Lung microvascular endothelial cell (primary cell): ENCODE measurements at regions not wholly inside any gene's neighbourhood (a gene's known extent, or its start where the extent isn't known, plus 50 kb on each side); places are given as distances from the start of the nearest gene placed in this dataset.

ENCODE experiments used
- DNase-seq, 2 donors: peaks; one replicate each; pipeline versions ENCODE4 v3.0.0 to v3.0.0-alpha.2; 2010; ENCODE audit warnings: low read depth in 2 of 2

DNA sequence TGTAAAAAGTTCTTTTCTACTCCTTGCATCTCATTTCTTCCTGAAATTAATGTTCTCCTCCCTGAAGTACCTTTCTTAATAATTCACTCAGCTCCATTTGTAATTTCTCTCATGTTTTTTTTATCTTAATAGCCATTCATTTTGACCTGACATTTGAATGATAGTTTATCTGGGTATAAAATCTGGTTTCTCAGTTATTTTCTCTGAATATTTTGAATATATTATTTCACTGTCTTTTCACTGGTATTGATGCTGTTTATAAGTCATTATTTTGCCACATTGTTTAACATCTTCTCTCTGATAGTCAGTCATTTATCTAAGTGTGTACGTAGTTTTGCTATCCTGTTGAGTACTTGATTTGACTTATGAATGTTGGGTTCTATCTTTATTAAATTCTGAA is 68.8 kb upstream of the ARHGAP18 start:
- DNase-seq, result no peak

DNA sequence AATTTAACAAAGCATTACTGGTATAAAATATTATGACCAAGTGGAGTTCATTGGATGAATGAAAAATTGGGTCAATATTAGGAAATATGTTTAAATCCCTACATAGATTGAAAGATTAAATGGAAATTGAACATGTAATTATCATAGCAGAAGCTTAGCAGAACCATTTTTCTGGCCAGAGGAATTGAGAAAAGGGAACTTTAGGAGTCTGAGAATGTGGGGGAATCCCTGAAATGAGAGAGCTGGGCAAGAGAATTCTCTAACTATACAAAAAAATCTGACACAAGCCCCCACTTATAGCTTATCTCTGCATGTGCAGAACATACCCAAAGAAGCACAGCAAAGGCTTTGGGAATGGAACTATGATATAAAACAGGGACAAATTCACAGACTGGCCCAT is 67.4 kb upstream of the ARHGAP18 start:
- DNase-seq, result no peak

DNA sequence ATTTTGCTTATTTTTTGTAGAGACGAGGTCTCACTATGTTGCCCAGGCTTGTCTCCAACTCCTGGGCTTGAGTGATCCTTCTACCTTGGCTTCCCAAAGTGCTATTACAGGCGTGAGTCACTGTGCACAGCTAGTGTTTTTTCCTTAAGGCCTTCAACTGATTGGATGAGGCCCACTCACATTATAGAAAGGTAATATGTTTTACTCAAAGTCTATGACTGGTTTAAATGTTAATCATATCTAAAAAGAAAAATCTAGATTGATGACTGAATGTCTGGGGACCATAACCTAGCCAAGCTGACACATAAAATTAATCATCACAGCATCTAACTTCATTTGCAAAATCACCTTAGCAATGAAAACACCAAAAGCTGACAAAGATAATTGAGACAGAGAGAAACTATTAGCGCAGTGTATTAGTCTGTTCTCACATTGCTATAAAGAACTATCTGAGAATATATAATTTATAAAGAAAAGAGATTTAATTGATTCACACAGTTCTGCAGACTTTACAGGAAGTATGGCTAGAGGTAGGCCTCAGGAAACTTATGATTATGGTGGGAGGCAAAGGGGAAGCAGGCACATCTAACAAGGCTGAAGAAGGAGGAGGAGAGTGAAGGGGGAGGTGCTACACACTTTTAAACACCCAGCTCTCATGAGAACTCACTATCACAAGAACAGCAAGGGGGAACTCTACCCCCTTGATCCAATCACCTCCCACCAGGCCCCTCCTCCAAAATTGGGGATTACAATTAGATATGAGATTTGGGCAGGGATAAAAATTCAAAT is 66.8 kb upstream of the ARHGAP18 start:
- no peak for DNase-seq

DNA sequence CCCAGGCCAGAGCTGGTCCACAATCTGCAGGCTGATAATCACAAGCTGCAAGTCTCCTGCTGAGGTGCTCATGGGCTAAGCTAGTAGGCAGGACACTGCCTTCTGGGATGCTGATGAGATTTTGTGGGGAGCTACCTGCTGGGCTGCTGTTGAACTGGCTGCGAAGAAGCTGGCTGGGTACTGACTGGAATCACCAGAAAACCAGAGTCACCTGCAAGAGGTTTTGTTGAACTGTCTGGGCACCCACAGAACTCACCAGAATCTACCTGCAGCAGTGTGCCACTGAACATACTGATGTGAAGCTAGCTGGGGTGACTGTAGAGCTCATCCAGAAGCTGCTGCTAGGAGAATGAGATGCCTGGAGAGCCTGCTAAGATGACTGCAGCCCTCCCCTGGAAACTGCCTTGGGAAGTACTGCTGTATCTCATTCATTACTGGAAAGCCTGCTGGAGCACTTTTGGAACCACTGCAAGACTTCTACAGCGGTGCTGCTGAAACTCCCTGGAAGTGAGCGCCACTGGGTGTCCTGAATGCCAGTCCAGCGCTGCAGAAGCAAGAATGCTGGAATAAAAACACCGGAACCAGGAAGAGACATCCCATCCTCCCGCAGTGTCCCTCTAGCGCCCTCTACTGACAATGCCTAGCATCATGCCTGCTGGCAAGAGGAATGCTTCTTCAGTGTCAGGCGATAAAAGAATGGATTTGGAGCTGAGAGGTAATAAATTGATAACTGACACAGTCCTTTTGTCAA is 64.9 kb upstream of the ARHGAP18 start:
- DNase-seq, result peak; percentile 83 to 84

DNA sequence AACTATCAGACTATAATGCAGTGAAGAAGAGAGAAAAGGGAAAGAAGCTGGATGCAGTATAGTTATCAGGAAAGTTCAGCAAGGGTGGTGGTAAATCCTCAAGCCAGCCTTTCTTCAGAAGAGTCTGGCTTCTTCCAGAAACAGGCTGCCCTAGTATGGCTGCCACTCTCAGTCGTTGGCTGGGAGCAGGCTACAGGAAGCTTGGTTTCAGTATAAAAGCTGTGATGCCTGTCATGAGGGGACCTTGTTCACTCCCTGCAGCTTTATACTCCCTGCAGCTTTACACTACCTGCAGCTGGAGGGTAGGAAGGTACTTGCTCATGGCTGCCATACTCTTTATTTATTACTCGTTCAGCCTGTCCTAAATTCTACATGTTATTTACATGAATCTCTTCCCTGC is 63.3 kb upstream of the ARHGAP18 start:
- DNase-seq, result no peak

DNA sequence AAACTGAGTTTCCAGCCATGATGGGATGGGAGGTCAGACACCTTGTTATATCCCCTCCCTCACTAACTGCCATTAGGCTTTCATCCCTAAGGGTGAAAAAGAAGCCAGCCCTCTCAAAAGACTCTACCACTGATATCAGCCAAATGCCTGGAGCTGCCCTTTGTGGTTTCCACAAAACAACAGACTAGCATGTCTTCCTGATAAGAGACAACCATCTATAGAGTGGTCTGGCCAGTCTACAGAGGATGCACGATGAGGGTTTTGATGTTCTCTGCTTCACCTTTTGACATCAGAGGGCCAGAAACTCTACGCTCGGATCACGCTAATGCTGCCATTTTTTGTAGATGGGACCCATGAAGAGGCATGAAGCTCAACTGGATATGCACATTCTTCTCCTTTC is 61.7 kb upstream of the ARHGAP18 start:
- no peak for DNase-seq

DNA sequence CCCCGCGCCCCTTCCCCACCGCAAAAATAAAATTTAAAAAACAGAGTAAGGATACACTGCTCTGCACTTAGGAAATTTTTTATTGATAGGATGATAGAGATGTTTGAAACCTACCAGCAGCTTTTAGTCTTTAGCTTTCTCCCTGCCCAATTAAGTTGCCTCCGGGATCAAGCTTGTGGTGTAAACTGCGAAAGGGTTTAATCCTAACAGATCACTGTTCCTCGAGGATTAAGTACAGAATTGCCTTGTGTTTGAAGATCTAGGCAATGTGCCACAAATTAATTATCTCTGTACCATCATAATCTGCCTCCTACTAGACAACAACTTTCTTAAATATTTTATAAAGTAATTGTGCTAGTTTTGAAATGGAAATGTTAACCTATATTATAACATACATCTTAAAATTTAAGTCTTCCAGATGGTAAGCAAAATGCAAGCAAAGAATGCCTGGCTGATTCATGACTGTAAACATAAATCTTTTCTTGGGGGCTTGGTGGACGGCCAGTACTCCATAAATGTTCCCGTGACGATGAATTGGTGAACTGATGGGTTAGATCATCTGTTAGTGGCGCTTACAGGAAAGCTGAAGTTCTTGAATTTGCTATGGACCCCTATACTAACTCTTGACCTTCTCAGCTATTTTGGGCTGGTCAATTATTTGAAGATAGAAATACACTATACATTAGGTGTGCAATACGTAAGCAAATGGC is 58.0 kb upstream of the ARHGAP18 start:
- DNase-seq, result no peak

DNA sequence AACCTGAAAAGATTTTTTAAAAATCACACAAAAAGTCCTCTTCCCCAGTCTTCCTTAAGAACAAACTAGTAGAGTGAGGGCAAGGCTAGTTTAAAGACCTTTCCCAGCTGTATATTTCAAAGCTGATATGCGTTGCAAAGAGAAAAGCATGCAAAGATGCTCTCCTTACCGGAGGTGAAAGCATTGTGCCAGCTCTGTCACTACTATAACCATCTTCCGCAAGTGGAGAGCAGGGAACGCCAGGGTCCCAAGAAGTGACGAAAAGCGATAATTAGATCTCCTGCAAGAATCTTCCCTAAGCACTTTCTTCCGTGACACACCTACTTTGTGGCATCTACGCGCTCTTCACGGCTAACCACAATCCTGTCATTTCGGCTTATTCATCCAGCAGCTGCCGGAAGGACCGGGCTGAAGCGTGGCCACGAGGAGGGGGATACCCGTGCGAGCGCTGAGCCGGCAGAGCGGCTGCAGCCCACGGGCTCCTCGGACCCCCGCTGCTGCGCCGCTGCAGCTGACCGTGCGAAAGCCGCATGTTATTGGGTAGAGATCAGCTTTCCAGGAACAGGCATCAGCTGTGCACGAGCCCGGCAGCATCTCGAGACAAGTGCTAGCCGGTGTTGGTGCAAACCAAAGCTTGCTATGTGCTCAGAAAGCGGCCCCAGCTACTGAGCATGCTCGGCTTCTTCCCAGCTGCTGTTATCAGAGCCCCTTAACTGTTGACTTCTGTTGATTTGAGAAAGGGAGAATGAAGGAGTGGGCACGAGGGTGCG is 57.2 kb upstream of the ARHGAP18 start:
- peak; percentile 24 to 63 for DNase-seq

DNA sequence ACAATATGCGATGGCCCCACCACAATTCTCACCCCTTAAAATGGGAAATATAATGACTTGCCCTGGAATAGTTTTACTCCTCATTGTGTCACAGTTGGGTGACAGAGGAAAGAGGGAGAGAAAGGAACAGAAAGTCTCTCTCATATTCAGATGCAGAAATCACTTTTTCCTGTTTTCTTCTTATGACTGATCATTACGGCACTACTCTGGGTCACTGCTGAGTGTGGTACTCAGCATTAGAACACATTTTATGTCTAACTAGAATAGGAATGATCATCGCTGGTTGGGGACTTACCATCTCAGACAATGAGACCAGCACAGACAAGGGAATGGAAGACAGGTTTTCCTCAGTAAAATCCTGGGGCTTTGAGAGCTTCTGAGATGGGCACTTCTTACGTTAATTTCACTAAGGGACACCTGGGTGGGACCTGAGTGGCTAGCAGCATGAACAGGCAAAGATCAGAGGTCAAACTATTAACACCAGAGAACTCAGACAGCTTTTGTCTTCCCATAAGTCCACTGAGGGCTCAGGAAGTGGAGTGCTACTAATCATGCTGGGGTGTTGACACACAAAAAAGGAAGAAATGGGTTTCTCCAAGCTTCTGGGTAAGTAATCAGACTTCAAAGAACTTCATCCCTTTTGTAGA is 54.9 kb upstream of the ARHGAP18 start:
- DNase-seq, result no peak

DNA sequence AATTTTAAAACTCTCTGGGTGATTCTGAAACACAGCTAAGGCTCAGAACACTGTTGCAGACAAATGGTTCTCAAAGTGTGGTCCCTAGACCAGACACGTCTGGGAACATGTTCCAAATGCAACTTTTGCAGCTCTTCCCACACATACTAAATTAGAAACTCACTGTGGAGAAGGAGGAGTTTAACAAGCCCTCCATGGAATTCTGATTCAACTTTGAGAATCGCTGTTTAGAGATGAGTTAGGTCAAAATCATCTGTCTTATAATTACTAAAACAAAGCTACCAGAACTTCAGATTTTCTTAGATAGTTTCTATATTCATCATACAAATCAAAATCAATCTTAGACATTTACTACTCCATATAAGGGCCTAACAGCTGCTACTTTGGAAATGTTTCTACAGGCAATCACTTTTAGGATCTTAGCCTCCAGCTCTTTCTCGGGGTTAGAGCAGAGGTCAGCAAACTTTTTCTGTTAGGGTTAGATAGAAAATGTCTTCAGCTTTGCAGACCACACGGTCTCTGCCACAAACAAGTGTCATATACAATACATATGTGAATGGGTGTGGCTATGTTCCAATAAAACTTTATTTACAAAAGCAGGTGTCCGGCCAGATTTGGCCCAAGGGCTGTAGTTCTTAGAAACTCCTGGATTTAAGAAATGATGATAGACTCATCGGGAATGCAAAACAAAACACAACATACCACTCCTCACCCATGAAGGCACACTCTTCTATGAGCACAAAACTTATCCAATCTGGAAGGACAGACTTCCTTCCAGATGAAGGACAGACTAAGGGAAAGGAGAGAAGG is 50.0 kb upstream of the ARHGAP18 start:
- no peak for DNase-seq
